Heart left ventricle (tissue), 16 donors: ENCODE measurements at regions not wholly inside any gene's neighbourhood (a gene's known extent, or its start where the extent isn't known, plus 50 kb on each side); places are given as distances from the start of the nearest gene placed in this dataset.

Experiments used
- ATAC-seq, 4 donors: fragments of 200-7000 bp; cut with Tn5 transposase; one replicate each; pipeline ENCODE4 v1.9.1; 2020 to 2022; ENCODE audit warnings: moderate library complexity in 4 of 4, mild to moderate bottlenecking in 3 of 4, moderate number of reproducible peaks in 1 of 4
- DNase-seq, 5 donors: peaks; one replicate each; pipeline ENCODE4 v3.0.0-alpha.2; 2020
- H3K27ac ChIP-seq, 12 donors: fragments of 200-600 bp; sonication (generic) in 4 of 12; one replicate each; pipeline versions ENCODE4 v1.5.0 to v1.8.0; 2016 to 2022; ENCODE audit warnings: mild to moderate bottlenecking in 2 of 12
- H3K27me3 ChIP-seq, 9 donors: fragments of 200-600 bp; sonication (generic) in 2 of 9; one replicate each; pipeline versions ENCODE4 v1.5.1 to v1.8.0; 2016 to 2022; ENCODE audit warnings: mild to moderate bottlenecking in 3 of 9
- H3K36me3 ChIP-seq, 9 donors: fragments of 200-600 bp; sonication (generic) in 2 of 9; one replicate each; pipeline versions ENCODE4 v1.5.0 to v1.8.0; 2018 to 2022; ENCODE audit warnings: mild to moderate bottlenecking in 2 of 9
- H3K4me1 ChIP-seq, 12 donors: fragments of 200-600 bp; sonication (generic) in 4 of 12; one replicate each; pipeline versions ENCODE4 v1.5.0 to v1.8.0; 2016 to 2022; ENCODE audit warnings: mild to moderate bottlenecking in 3 of 12
- H3K4me3 ChIP-seq, 12 donors: fragments of 200-600 bp; sonication (generic) in 4 of 12; one replicate each; pipeline versions ENCODE4 v1.5.0 to v1.8.0; 2017 to 2022; ENCODE audit warnings: mild to moderate bottlenecking in 9 of 12, moderate library complexity in 4 of 12
- H3K9me3 ChIP-seq, 12 donors: fragments of 200-600 bp; sonication (generic) in 4 of 12; one replicate each; pipeline versions ENCODE4 v1.5.0 to v1.8.0; 2016 to 2022; ENCODE audit warnings: mild to moderate bottlenecking in 1 of 12
- CTCF ChIP-seq, 12 donors: fragments of 200-600 bp; sonication (generic) in 4 of 12; IDR thresholded peaks; one replicate each; pipeline versions ENCODE4 v1.5.0 to v1.8.0; 2018 to 2022; ENCODE audit warnings: antibody characterized with exemption in 12 of 12, mild to moderate bottlenecking in 5 of 12
- POLR2A ChIP-seq, 2 donors: fragments of 450-650 bp; IDR thresholded peaks; one replicate each; pipeline ENCODE4 v1.6.1; 2017; ENCODE audit warnings: antibody characterized with exemption in 2 of 2, mild to moderate bottlenecking in 2 of 2, moderate library complexity in 2 of 2
- WGBS, 4 donors: extraction: QIAGEN DNeasy Blood & Tissue Kit in 2 of 4; methylation state at CpG; one replicate each; pipeline versions ENCODE4 v1.1.5 to v1.1.7; 2013 to 2018; 5-methylcytosine and 5-hydroxymethylcytosine counted together
- intact Hi-C, 10 donors: fragments of 100-400 bp; cut with DNase I; formaldehyde crosslinking; loops; one replicate each; pipeline versions ENCODE4 v1.11.1 to v1.14.2; 2022
- donor health status: ischemic (EF 13 %, LVEDD 7.1; RV severe dilation, severe dysfunction).
- donor health status: healthy with polysubstance abuse.
- donor health status: DM: no; HTN: yes; CAD: no.
- donor health status: DM: no; HTN: no; CAD: no.
- donor health status: ischemic (EF 25% LVEDD 6.9; RV normal size, moderate dysfunction).
- donor health status: ischemic (EF 25% LVEDD 5.7; RV mildly dilated, moderate dysfunction).
- donor health status: healthy.
- donor health status: DM: yes; HTN: yes; CAD: no.
- donor health status: ischemic (EF 35%, LVEDD 5.7; RV mildly dilated, moderate dysfunction).
- donor health status: nonischemic (EF 11% LVEDD 7.7; RV severe dilation, severe dysfunction).
- donor health status: DM: yes; HTN: yes; CAD: no.
- donor health status: PGD.
- donor health status: ischemic (EF 29% LVEDD 5.4; RV normal size, mild dysfunction).
- donor health status: nonischemic (EF 23%, LVEDD 6.1; RV moderate dilation, normal function).

GRCh38 chr2:39511219-39511604 lies 74.1 kb upstream of the MAP4K3 start:
- H3K9me3 ChIP-seq = no peaks in the 10 kb centered on the region
- no peak for ATAC-seq
- H3K4me1 ChIP-seq = peaks cover 9 to 86% (median 66%) of the 10 kb centered on the region in 12 donors
- 73 to 84% (median 79%) methylated on average over 4 of the region's 4 CpGs for WGBS, 4 donors
- H3K27ac ChIP-seq = peak overlapping the region in 11 of 12 donors; percentile 51 to 89 (median 76)
- peak in 1 of 5 donors; percentile 32 for DNase-seq
- H3K36me3 ChIP-seq = no peaks in the 10 kb centered on the region
- no peaks in the 10 kb centered on the region for H3K27me3 ChIP-seq
- H3K4me3 ChIP-seq = no peak overlapping the region
- no peak for TF ChIP-seq CTCF (IDR thresholded peaks at IDR 0.05)
- intact Hi-C loops = loop anchor here in 9 of 10 donors (5.0 to 10.0 kb wide), 6 partner anchors 74 to 221 kb away; partner anchors contain the start of gene MAP4K3 (in 5 of the 9)

GRCh38 chr2:39511605-39512433 lies 74.7 kb upstream of the MAP4K3 start:
- no peak for TF ChIP-seq POLR2A (IDR thresholded peaks at IDR 0.05)
- TF ChIP-seq CTCF (IDR thresholded peaks at IDR 0.05) = no peak
- Histone ChIP-seq H3K27ac (peak overlapping the region; percentile 26 to 89 (median 76)), H3K36me3 (no peaks in the 10 kb centered on the region), H3K4me3 (no peak overlapping the region), H3K9me3 (no peaks in the 10 kb centered on the region), H3K4me1 (peaks cover 9 to 92% (median 72%) of the 10 kb centered on the region in 12 donors), H3K27me3 (no peaks in the 10 kb centered on the region)
- WGBS, 4 donors = 45 to 70% (median 59%) methylated on average over 3 of the region's 3 CpGs
- ATAC-seq (no peak), DNase-seq (peak in 2 of 5 donors; percentile 27 to 30)
- intact Hi-C loops = loop anchor here in 9 of 10 donors (2.0 to 10.0 kb wide), 8 partner anchors 75 to 220 kb away; partner anchors contain the start of gene MAP4K3 (in 5 of the 9)

- Histone ChIP-seq H3K4me3 (no peak overlapping the region), H3K27me3 (no peaks in the 10 kb centered on the region), H3K9me3 (no peaks in the 10 kb centered on the region), H3K36me3 (no peaks in the 10 kb centered on the region), H3K4me1 (peaks cover 16 to 99% (median 79%) of the 10 kb centered on the region in 12 donors), H3K27ac (peak overlapping the region; percentile 26 to 89 (median 76))
- 52 to 61% (median 59%) methylated on average over 7 of the region's 7 CpGs for WGBS, 4 donors
- no peak for TF ChIP-seq CTCF (IDR thresholded peaks at IDR 0.05)
- ATAC-seq (no peak), DNase-seq (peak in 2 of 5 donors; percentile 35 to 47)
- intact Hi-C loops = loop anchor here in 9 of 10 donors (2.0 to 10.0 kb wide), 8 partner anchors 75 to 220 kb away; partner anchors contain the start of gene MAP4K3 (in 5 of the 9)
These were observed 75.4 kb upstream of the MAP4K3 start for GRCh38 chr2:39512434-39512935.

- H3K4me1 ChIP-seq = peaks cover 16 to 100% (median 84%) of the 10 kb centered on the region in 12 donors
- DNase-seq = no peak
These were observed 75.9 kb upstream of the MAP4K3 start for GRCh38 chr2:39512941-39513340.

More at GRCh38 chr2:39512941-39513340, 75.9 kb upstream of the MAP4K3 start:
- WGBS, 4 donors = 90 to 95% (median 94%) methylated on average over 6 of the region's 6 CpGs
- TF ChIP-seq POLR2A (IDR thresholded peaks at IDR 0.05) = no peak
- no peak for TF ChIP-seq CTCF (IDR thresholded peaks at IDR 0.05)
- H3K27ac ChIP-seq = peak overlapping the region; percentile 26 to 89 (median 76)
- H3K9me3 ChIP-seq = no peaks in the 10 kb centered on the region
- intact Hi-C loops = loop anchor here in 9 of 10 donors (2.0 to 10.0 kb wide), 8 partner anchors 76 to 219 kb away; partner anchors contain the start of gene MAP4K3 (in 5 of the 9)
- no peak overlapping the region for H3K4me3 ChIP-seq
- H3K36me3 ChIP-seq = no peaks in the 10 kb centered on the region
- no peak for ATAC-seq
- no peaks in the 10 kb centered on the region for H3K27me3 ChIP-seq
